ENCODE measurements at regions not wholly inside any gene's neighbourhood (a gene's known extent, or its start where the extent isn't known, plus 50 kb on each side); places are given as distances from the start of the nearest gene placed in this dataset.
"Not testable (repeated sequence)": the region's sequence is repeated elsewhere in the genome, so short reads cannot be mapped to it uniquely, and the experiment has no call there.

GRCh38 chr6:99146711-99147110 is 199.0 kb upstream of the FBXL4 start:
- no peak for DNase-seq (ENCODE audit: low spot score)
- TF ChIP-seq CTCF (IDR thresholded peaks at IDR 0.05; ENCODE audit: extremely low read depth, insufficient read depth, missing control alignments), result no peak
- in situ Hi-C loops (cut with MboI; ENCODE audit: low pct_unique_long_range_greater_than_20kb, low sequenced_read_pairs, unreplicated experiment), result loop anchor here (10.0 kb wide), 1 partner anchor 98 kb away; no protein-coding TSS in a partner anchor

GRCh38 chr6:99145738-99146137 is 198.0 kb upstream of the FBXL4 start:
- no peak for DNase-seq (ENCODE audit: low spot score)
- in situ Hi-C loops (cut with MboI; ENCODE audit: low pct_unique_long_range_greater_than_20kb, low sequenced_read_pairs, unreplicated experiment), result loop anchor here (10.0 kb wide), 1 partner anchor 99 kb away; no protein-coding TSS in a partner anchor
- no peak for TF ChIP-seq CTCF (IDR thresholded peaks at IDR 0.05; ENCODE audit: extremely low read depth, insufficient read depth, missing control alignments)

GRCh38 chr6:99143108-99143861 is 195.5 kb upstream of the FBXL4 start:
- in situ Hi-C loops (cut with MboI; ENCODE audit: low pct_unique_long_range_greater_than_20kb, low sequenced_read_pairs, unreplicated experiment), result loop anchor here (10.0 kb wide), 1 partner anchor 102 kb away; no protein-coding TSS in a partner anchor
- TF ChIP-seq CTCF (IDR thresholded peaks at IDR 0.05; ENCODE audit: extremely low read depth, insufficient read depth, missing control alignments), result no peak
- no peak for DNase-seq (ENCODE audit: low spot score)

GRCh38 chr6:99141906-99142305 is 194.2 kb upstream of the FBXL4 start:
- in situ Hi-C loops (cut with MboI; ENCODE audit: low pct_unique_long_range_greater_than_20kb, low sequenced_read_pairs, unreplicated experiment), result loop anchor here (10.0 kb wide), 1 partner anchor 103 kb away; no protein-coding TSS in a partner anchor
- DNase-seq (ENCODE audit: low spot score), result not testable (repeated sequence)

GRCh38 chr6:99138445-99138844 is 190.7 kb upstream of the FBXL4 start:
- in situ Hi-C loops (cut with MboI; ENCODE audit: low pct_unique_long_range_greater_than_20kb, low sequenced_read_pairs, unreplicated experiment), result no loop called here
- no peak for TF ChIP-seq CTCF (IDR thresholded peaks at IDR 0.05; ENCODE audit: extremely low read depth, insufficient read depth, missing control alignments)

GRCh38 chr6:99137314-99137713 is 189.6 kb upstream of the FBXL4 start:
- no peak for DNase-seq (ENCODE audit: low spot score)
- TF ChIP-seq CTCF (IDR thresholded peaks at IDR 0.05; ENCODE audit: extremely low read depth, insufficient read depth, missing control alignments), result no peak
- in situ Hi-C loops (cut with MboI; ENCODE audit: low pct_unique_long_range_greater_than_20kb, low sequenced_read_pairs, unreplicated experiment), result no loop called here

More at GRCh38 chr6:99138445-99138844, 190.7 kb upstream of the FBXL4 start:
- DNase-seq (ENCODE audit: low spot score), result no peak

GRCh38 chr6:99136488-99136887 is 188.7 kb upstream of the FBXL4 start:
- DNase-seq (ENCODE audit: low spot score), result no peak
- in situ Hi-C loops (cut with MboI; ENCODE audit: low pct_unique_long_range_greater_than_20kb, low sequenced_read_pairs, unreplicated experiment), result no loop called here
- TF ChIP-seq CTCF (IDR thresholded peaks at IDR 0.05; ENCODE audit: extremely low read depth, insufficient read depth, missing control alignments), result no peak
